ENCODE measurements at regions not wholly inside any gene's neighbourhood (a gene's known extent, or its start where the extent isn't known, plus 50 kb on each side); places are given as distances from the start of the nearest gene placed in this dataset.

- no peak for TF ChIP-seq SP1 (IDR thresholded peaks at IDR 0.05)
- TF ChIP-seq HNF4G (IDR thresholded peaks at IDR 0.05), result no peak
- TF ChIP-seq CTCF (IDR thresholded peaks at IDR 0.05; ENCODE audit: low read depth, low read length, missing input control), result no peak
- no peak for TF ChIP-seq YY1 (IDR thresholded peaks at IDR 0.05)
- TF ChIP-seq EGR1 (IDR thresholded peaks at IDR 0.05; ENCODE audit: low read depth in 2 of 2), result no peak
- TF ChIP-seq, protein P1, sequence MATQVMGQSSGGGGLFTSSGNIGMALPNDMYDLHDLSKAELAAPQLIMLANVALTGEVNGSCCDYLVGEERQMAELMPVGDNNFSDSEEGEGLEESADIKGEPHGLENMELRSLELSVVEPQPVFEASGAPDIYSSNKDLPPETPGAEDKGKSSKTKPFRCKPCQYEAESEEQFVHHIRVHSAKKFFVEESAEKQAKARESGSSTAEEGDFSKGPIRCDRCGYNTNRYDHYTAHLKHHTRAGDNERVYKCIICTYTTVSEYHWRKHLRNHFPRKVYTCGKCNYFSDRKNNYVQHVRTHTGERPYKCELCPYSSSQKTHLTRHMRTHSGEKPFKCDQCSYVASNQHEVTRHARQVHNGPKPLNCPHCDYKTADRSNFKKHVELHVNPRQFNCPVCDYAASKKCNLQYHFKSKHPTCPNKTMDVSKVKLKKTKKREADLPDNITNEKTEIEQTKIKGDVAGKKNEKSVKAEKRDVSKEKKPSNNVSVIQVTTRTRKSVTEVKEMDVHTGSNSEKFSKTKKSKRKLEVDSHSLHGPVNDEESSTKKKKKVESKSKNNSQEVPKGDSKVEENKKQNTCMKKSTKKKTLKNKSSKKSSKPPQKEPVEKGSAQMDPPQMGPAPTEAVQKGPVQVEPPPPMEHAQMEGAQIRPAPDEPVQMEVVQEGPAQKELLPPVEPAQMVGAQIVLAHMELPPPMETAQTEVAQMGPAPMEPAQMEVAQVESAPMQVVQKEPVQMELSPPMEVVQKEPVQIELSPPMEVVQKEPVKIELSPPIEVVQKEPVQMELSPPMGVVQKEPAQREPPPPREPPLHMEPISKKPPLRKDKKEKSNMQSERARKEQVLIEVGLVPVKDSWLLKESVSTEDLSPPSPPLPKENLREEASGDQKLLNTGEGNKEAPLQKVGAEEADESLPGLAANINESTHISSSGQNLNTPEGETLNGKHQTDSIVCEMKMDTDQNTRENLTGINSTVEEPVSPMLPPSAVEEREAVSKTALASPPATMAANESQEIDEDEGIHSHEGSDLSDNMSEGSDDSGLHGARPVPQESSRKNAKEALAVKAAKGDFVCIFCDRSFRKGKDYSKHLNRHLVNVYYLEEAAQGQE (IDR thresholded peaks at IDR 0.05), result peak; percentile 18
- Histone ChIP-seq H3K27ac (ENCODE audit: low read depth in 1 of 2, low read length in 2 of 2) (no peak overlapping the region), H3K27me3 (ENCODE audit: control insufficient read depth in 4 of 4, insufficient read depth in 4 of 4, low read length in 3 of 4) (no peaks in the 10 kb centered on the region), H3K36me3 (ENCODE audit: control insufficient read depth in 4 of 4, insufficient read depth in 3 of 4, low read depth in 1 of 4, low read length in 3 of 4) (no peaks in the 10 kb centered on the region), H3K4me1 (ENCODE audit: control insufficient read depth in 4 of 4, insufficient read depth in 4 of 4, low read length in 3 of 4) (no peaks in the 10 kb centered on the region), H3K9ac (ENCODE audit: low read depth in 1 of 2, low read length in 2 of 2) (no peak overlapping the region), H3K9me3 (ENCODE audit: control insufficient read depth in 4 of 4, low read length in 3 of 4) (no peaks in the 10 kb centered on the region), H3K4me3 (ENCODE audit: low read depth in 1 of 3, low read length in 3 of 3) (no peak overlapping the region)
- no peak for DNase-seq (ENCODE audit: low spot score)
- WGBS, result 88% methylated on average over 1 of the region's 1 CpG
Observed at GRCh38 chr18:68462148-68462547, 252.8 kb downstream of the TMX3 start.

DNA sequence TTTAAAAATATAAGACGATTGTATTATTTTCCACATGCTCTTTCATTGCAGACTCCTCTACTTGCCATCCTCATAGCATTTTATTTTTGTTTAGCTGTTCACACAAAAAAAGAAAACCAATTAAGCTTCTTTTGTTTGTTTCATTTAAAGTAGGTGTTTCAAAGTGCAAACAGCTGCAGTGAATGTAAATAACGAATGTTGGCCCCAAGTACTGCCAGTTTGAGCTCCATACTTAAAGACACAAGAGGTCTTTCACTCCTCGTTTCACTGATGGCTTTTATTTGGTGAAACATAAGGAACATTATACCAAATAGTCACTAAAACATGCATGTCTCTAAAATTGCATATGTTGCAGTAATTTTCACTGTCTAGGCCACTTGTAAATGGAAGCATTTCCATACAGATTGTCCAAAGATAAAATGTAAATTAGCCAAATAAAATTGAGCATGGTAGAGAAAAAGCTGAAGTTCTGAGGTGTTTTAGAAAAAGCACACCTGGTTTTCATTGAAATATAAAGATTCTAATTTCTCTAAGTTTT is 253.4 kb downstream of the TMX3 start:
- H3K9me3 ChIP-seq (ENCODE audit: control insufficient read depth in 4 of 4, low read length in 3 of 4), result no peaks in the 10 kb centered on the region
- TF ChIP-seq RAD21 (IDR thresholded peaks at IDR 0.05) (no peak), RXRA (IDR thresholded peaks at IDR 0.05) (no peak), JUND (IDR thresholded peaks at IDR 0.05) (no peak), GABPA (IDR thresholded peaks at IDR 0.05 in 1 of 2, conservative IDR thresholded peaks at IDR 0.05 in 1 of 2) (no peak), CTCF (IDR thresholded peaks at IDR 0.05; ENCODE audit: low read depth, low read length, missing input control) (no peak), FOXA2 (IDR thresholded peaks at IDR 0.05) (no peak), SP1 (IDR thresholded peaks at IDR 0.05) (no peak), NR2F2 (IDR thresholded peaks at IDR 0.05) (no peak), MAX (IDR thresholded peaks at IDR 0.05) (no peak), EGR1 (IDR thresholded peaks at IDR 0.05; ENCODE audit: low read depth in 2 of 2) (no peak)
- TF ChIP-seq, protein P1 (IDR thresholded peaks at IDR 0.05), result no peak
- TF ChIP-seq, protein P2, sequence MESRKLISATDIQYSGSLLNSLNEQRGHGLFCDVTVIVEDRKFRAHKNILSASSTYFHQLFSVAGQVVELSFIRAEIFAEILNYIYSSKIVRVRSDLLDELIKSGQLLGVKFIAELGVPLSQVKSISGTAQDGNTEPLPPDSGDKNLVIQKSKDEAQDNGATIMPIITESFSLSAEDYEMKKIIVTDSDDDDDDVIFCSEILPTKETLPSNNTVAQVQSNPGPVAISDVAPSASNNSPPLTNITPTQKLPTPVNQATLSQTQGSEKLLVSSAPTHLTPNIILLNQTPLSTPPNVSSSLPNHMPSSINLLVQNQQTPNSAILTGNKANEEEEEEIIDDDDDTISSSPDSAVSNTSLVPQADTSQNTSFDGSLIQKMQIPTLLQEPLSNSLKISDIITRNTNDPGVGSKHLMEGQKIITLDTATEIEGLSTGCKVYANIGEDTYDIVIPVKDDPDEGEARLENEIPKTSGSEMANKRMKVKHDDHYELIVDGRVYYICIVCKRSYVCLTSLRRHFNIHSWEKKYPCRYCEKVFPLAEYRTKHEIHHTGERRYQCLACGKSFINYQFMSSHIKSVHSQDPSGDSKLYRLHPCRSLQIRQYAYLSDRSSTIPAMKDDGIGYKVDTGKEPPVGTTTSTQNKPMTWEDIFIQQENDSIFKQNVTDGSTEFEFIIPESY (IDR thresholded peaks at IDR 0.05), result no peak
- 33% methylated on average over 3 of the region's 3 CpGs for WGBS
- DNase-seq (ENCODE audit: low spot score), result no peak
- H3K36me3 ChIP-seq (ENCODE audit: control insufficient read depth in 4 of 4, insufficient read depth in 3 of 4, low read depth in 1 of 4, low read length in 3 of 4), result no peaks in the 10 kb centered on the region
- no peak overlapping the region for H3K4me3 ChIP-seq (ENCODE audit: low read depth in 1 of 3, low read length in 3 of 3)
- H3K27ac ChIP-seq (ENCODE audit: low read depth in 1 of 2, low read length in 2 of 2), result no peak overlapping the region
- no peak overlapping the region for H3K9ac ChIP-seq (ENCODE audit: low read depth in 1 of 2, low read length in 2 of 2)
- no peaks in the 10 kb centered on the region for H3K4me1 ChIP-seq (ENCODE audit: control insufficient read depth in 4 of 4, insufficient read depth in 4 of 4, low read length in 3 of 4)
- H3K27me3 ChIP-seq (ENCODE audit: control insufficient read depth in 4 of 4, insufficient read depth in 4 of 4, low read length in 3 of 4), result no peaks in the 10 kb centered on the region

All from liver (tissue), 8 donors.